ENCODE measurements at regions not wholly inside any gene's neighbourhood (a gene's known extent, or its start where the extent isn't known, plus 50 kb on each side); places are given as distances from the start of the nearest gene placed in this dataset.

DNA sequence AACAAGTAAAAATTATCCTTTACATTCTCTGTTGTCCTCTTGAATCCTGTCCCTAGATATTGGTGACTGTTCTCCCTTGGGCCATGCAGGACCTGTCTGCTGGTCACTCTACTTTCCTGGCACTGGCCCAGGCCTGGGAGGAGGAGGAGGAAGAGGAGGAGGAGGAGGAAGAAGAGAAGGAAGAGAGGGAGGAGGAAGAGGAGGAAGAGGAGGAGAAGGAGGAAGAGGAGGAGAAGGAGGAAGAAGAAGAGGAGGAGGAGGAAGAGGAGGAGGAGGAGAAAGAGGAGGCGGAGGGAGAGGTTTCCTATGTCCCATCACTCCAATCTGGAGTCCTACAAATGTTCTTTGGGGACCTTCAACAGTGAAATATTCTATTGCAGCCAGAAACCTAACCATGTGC, 97.3 kb upstream of the NAMPT start:
- no peaks in the 10 kb centered on the region for H3K9me3 Mint-ChIP-seq (ENCODE audit: low read depth)
- DNase-seq: no peak
- no peak for ATAC-seq
- H3K4me1 Mint-ChIP-seq: peaks cover 8% of the 10 kb centered on the region
- no peak overlapping the region for H3K27ac Mint-ChIP-seq
- no peak overlapping the region for H3K4me3 Mint-ChIP-seq
- CTCF ChIA-PET: no interaction called here
- peaks cover 11% of the 10 kb centered on the region for H3K27me3 Mint-ChIP-seq
- H3K36me3 Mint-ChIP-seq: no peaks in the 10 kb centered on the region

DNA sequence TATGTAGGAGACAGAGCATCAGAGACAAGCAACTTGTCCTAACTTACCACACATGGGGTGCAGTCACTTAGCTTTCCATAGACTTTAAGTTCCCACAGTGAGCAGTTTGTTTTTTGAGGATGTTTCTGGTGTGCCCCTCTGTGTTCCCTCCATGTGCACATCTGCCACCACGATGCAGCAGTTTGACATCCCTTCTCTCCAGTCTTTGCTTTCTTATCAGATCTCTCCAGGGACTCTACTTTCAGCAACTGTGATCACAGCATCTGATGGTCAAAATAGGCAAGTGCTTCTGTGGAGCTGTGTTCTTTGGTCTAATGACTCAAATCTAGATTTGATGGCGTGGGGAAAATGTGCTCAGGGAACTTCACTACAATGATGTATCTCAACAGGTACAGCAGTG, 96.5 kb upstream of the NAMPT start:
- DNase-seq (no peak), ATAC-seq (no peak)
- Mint-ChIP-seq H3K36me3 (no peaks in the 10 kb centered on the region), H3K4me1 (peaks cover 8% of the 10 kb centered on the region), H3K27me3 (peaks cover 11% of the 10 kb centered on the region), H3K27ac (no peak overlapping the region), H3K9me3 (ENCODE audit: low read depth) (no peaks in the 10 kb centered on the region), H3K4me3 (no peak overlapping the region)
- CTCF ChIA-PET: interaction anchor here (1.6 kb wide), 1 partner anchor 10 kb away, joined by 3 read pairs; no protein-coding TSS in a partner anchor

DNA sequence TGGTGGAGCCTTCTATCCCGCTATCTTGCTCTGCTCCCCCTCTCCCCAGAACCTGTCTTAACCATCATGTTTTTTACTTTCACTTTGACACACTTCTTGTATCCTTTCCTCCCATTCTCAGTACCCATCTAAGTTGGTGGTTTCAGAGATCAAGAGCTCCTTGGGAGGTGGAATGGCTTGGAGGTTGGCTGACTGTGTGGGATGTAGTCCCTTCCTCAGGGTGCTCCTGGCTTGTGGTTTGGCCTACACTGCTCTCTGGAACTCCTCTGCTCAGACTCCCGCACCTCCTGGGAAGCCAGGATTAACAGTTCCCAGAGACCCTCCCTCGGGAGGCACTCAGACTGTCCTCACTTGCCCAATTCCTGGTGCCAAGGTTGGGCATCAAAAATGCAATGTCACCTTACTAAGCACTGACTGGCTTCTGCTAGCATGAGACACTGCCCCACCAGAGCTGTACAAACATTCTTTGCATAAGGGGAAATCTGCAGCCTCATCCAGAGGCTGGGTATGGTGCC, 93.1 kb upstream of the NAMPT start:
- ATAC-seq (peak; percentile 42), DNase-seq (no peak)
- Mint-ChIP-seq H3K4me1 (peaks cover 8% of the 10 kb centered on the region), H3K27me3 (peaks cover 8% of the 10 kb centered on the region), H3K36me3 (no peaks in the 10 kb centered on the region), H3K4me3 (peak overlapping the region; percentile 1), H3K9me3 (ENCODE audit: low read depth) (no peaks in the 10 kb centered on the region), H3K27ac (no peak overlapping the region)
- CTCF ChIA-PET: no interaction called here

DNA sequence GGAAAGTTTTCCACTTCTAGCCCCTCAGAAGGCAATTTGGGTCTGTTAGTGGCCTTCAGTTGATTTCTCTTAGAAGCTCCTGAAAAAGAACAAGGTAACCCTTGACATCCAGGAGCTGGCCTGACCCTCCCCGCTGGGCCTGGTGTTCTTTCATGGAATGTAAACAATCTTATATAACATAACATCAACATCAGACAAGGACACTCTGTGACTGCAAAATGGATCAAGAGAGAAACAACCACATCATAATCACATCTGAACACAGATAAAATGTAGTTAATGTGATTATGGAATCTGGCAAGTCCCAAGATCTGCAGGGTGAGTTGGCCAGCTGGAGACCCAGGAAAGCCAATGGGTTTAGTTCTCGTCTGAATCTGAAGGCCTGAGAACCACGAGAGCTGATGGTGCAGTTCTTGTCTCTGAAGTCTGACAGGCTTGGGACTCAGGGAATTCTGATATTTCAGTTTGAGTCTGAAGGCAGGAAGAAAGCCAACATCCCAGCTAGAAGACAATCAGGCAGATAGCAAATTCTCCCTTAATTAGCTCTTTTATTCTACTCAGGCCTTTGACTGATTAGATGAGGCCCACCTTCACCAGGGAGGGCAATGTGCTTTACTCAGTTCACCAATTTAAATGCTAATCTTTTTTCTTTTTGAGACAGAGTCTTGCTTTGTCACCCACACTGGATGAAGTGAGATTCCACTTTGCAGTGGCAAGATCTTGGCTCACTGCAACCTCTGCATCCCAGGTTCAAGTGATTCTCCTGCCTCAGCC, 91.4 kb upstream of the NAMPT start:
- peaks cover 6% of the 10 kb centered on the region for H3K4me1 Mint-ChIP-seq
- no peak overlapping the region for H3K4me3 Mint-ChIP-seq
- ATAC-seq: no peak
- H3K9me3 Mint-ChIP-seq (ENCODE audit: low read depth): no peaks in the 10 kb centered on the region
- DNase-seq: no peak
- peaks cover 3% of the 10 kb centered on the region for H3K27me3 Mint-ChIP-seq
- CTCF ChIA-PET: interaction anchor here (0.7 to 1.2 kb wide), 2 partner anchors 10 to 563 kb away, joined by 3 to 4 read pairs; no protein-coding TSS in a partner anchor
- no peak overlapping the region for H3K27ac Mint-ChIP-seq
- H3K36me3 Mint-ChIP-seq: no peaks in the 10 kb centered on the region

DNA sequence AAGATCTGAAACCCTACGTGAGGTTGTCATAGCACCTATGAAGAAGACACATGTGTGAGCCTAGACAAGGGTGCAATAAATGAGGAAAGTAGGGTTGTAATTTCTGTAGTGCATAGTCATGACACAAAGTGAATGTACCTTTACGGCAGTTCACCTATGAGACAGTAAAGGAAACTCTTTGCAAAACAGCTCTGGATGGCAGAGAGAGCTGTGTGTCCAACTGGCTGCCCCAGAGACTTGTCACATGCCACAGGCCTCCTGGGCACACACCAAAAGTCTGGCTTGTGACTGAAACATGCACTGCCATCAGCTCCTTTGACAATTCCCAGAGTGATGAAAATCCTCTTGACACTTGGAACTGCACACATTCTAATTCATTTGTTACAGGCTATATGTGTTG, 90.7 kb upstream of the NAMPT start:
- peaks cover 6% of the 10 kb centered on the region for H3K4me1 Mint-ChIP-seq
- H3K27me3 Mint-ChIP-seq: no peaks in the 10 kb centered on the region
- no peak for ATAC-seq
- DNase-seq: no peak
- H3K36me3 Mint-ChIP-seq: no peaks in the 10 kb centered on the region
- H3K9me3 Mint-ChIP-seq (ENCODE audit: low read depth): no peaks in the 10 kb centered on the region
- CTCF ChIA-PET: no interaction called here
- H3K4me3 Mint-ChIP-seq: no peak overlapping the region
- H3K27ac Mint-ChIP-seq: no peak overlapping the region

DNA sequence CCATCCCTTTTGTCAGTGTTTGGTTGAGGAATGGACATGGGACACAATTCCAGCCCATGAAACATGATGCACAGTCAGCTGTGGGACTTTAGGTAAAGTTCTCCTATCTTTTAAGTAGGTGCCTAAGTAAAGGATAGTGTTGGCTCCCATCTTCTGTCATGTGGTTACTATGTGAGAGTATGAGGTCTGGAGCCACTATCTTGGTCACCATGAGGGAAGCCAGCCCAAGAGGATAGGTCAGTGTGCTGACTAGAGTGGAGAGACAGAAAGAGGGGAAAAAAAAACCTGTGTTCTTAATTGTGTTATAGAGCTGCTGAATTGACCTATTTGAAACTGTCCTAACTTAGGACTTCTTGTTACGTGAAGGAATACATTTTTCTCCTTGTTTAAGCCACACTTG, 89.7 kb upstream of the NAMPT start:
- Mint-ChIP-seq H3K36me3 (no peaks in the 10 kb centered on the region), H3K27me3 (no peaks in the 10 kb centered on the region), H3K4me1 (peaks cover 9% of the 10 kb centered on the region), H3K27ac (no peak overlapping the region), H3K9me3 (ENCODE audit: low read depth) (no peaks in the 10 kb centered on the region), H3K4me3 (no peak overlapping the region)
- CTCF ChIA-PET: interaction anchor here (0.6 kb wide), 1 partner anchor 361 kb away, joined by 3 read pairs; no protein-coding TSS in a partner anchor
- ATAC-seq (no peak), DNase-seq (no peak)

DNA sequence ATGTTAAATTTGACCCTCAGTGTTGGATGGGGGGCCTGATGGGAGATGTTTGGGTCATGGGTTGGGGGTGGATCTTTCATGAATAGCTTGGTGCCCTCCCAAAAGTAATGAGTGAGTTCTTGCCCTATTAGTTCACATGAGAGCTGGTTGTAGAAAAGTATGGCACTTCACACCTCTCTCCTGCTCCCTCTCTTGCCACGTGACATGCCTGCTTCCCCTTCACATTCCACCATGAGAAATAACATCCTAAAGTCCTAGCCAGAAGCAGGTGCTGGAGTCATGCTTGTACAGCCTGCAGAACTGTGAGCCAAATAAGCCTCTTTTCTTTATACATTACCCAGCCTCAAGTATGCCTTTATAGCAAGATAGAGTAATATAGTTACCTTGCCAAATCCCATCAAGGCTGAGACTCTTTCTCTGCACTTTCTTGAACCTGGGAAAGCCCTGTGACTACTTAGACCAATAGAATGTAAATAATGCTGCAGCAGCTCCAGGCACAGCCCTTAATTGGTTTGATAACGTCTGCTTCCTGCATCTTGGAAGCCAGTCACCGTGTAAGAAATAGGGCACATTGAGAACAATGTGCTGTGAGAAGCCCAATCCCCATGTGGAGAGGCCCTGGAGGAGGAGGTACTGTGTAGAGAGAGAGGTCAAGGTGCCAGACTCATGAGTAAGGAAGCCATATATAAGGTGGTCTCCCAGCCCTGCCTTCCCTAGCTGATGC, 88.0 kb upstream of the NAMPT start:
- peaks cover 6% of the 10 kb centered on the region for H3K4me1 Mint-ChIP-seq
- CTCF ChIA-PET: no interaction called here
- H3K27ac Mint-ChIP-seq: no peak overlapping the region
- DNase-seq: no peak
- H3K4me3 Mint-ChIP-seq: no peak overlapping the region
- H3K36me3 Mint-ChIP-seq: no peaks in the 10 kb centered on the region
- H3K27me3 Mint-ChIP-seq: no peaks in the 10 kb centered on the region
- H3K9me3 Mint-ChIP-seq (ENCODE audit: low read depth): no peaks in the 10 kb centered on the region
- ATAC-seq: no peak

DNA sequence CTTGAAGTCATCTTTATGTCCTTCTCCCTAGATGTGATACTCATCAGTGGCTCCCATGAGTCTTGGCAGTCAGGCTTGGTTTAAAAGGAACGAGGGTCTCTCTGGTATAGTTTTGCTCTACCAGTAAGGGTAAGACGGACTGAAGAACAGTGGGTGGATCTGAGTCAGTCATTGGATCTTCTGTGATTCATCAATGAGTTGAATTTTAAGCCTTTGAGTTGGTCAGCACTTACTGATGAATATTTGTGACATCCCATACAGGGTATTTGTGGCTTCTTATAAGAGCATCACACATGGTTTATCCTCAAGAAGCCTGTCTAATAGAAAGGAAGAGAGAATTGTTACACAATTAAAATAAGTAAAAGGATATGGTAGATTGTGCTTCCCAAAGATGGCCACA, 87.3 kb upstream of the NAMPT start:
- CTCF ChIA-PET: no interaction called here
- Mint-ChIP-seq H3K36me3 (peaks cover 2% of the 10 kb centered on the region), H3K27ac (no peak overlapping the region), H3K4me3 (no peak overlapping the region), H3K9me3 (ENCODE audit: low read depth) (no peaks in the 10 kb centered on the region), H3K27me3 (no peaks in the 10 kb centered on the region), H3K4me1 (peaks cover 8% of the 10 kb centered on the region)
- ATAC-seq (no peak), DNase-seq (no peak)

DNA sequence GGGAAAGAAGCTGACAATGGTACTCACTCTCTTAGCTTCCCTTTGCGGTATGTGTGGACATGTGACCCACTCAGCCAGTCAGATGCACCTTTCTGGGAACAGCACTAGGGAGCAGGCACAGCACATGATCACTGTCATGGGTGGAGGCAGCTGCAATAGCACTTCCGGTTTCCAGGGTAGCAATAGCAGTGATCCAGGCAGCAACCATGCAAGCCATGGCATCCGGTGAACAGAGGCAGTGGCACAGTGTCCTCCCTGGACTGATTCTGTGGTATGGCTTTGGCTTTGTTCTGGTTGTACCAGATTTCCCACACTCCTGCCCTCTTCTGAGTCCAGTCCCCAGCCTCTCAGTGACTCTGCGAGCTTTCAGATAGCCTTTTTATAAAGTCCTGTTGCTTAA, 86.8 kb upstream of the NAMPT start:
- H3K4me1 Mint-ChIP-seq: peaks cover 11% of the 10 kb centered on the region
- no peaks in the 10 kb centered on the region for H3K27me3 Mint-ChIP-seq
- no peak for ATAC-seq
- H3K27ac Mint-ChIP-seq: no peak overlapping the region
- CTCF ChIA-PET: no interaction called here
- H3K4me3 Mint-ChIP-seq: no peak overlapping the region
- H3K36me3 Mint-ChIP-seq: peaks cover 4% of the 10 kb centered on the region
- DNase-seq: no peak
- no peaks in the 10 kb centered on the region for H3K9me3 Mint-ChIP-seq (ENCODE audit: low read depth)

DNA sequence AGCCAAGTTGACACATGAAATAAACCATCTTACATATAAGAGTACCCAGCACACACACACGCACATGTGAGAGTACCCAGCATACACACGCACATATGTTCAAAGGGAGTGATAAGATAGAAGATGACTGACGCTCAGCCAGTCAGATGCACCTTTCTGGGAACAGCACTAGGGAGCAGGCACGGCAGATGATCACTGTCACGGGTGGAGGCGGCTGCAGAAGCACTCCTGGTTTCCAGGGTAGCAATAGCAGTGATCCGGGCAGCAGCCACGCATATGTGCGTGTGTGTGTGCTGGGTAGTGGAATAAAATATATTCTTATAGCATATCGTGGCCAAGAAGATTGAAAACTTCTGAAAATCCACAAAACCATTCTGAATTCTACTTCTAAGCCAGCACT, 85.8 kb upstream of the NAMPT start:
- Mint-ChIP-seq H3K27me3 (no peaks in the 10 kb centered on the region), H3K4me1 (peaks cover 11% of the 10 kb centered on the region), H3K4me3 (no peak overlapping the region), H3K36me3 (peaks cover 4% of the 10 kb centered on the region), H3K9me3 (ENCODE audit: low read depth) (peaks cover 7% of the 10 kb centered on the region), H3K27ac (no peak overlapping the region)
- CTCF ChIA-PET: no interaction called here
- DNase-seq: no peak
- no peak for ATAC-seq

DNA sequence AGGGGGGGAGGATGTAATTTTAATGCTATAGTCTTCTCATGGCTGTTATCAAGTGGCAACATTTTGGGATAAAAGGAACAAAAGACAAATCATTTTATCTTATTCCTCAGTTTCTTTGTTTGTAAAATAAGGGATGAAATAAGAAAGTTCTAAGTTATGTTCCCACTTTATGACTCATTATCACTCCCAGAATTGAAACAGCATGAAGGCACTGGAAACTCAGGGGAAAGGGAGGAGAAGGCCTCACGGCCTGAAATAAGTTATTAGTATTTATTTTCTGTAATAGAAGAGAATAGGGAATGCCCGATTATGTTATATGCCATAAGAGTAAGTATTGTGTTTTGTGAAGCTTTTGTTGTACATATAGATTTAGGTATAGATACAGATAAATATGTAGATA, 85.0 kb upstream of the NAMPT start:
- DNase-seq (no peak), ATAC-seq (no peak)
- peaks cover 8% of the 10 kb centered on the region for H3K9me3 Mint-ChIP-seq (ENCODE audit: low read depth)
- CTCF ChIA-PET: no interaction called here
- no peak overlapping the region for H3K27ac Mint-ChIP-seq
- H3K4me3 Mint-ChIP-seq: no peak overlapping the region
- peaks cover 14% of the 10 kb centered on the region for H3K4me1 Mint-ChIP-seq
- peaks cover 6% of the 10 kb centered on the region for H3K36me3 Mint-ChIP-seq
- no peaks in the 10 kb centered on the region for H3K27me3 Mint-ChIP-seq

DNA sequence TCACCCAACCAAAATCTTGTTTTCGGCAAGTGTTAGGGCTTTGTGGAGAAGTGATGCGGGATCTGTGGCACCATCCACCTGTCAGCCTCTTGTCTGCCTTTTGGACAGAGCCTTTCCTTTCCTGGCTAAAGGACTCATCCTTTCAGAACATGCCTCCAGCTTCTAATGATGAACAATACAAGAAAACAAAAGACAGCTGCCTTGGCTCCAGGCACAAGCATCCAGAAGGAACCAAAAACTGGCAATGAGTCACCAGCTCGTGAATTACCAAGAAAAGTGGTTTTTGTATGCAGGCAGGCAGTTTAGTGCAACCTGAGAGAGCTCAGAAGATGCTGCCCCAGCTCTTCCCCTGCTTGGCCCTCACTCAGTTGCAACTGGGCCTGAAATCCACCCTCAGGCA, 84.6 kb upstream of the NAMPT start:
- DNase-seq: no peak
- H3K4me1 Mint-ChIP-seq: peaks cover 14% of the 10 kb centered on the region
- peaks cover 8% of the 10 kb centered on the region for H3K9me3 Mint-ChIP-seq (ENCODE audit: low read depth)
- CTCF ChIA-PET: no interaction called here
- no peak overlapping the region for H3K27ac Mint-ChIP-seq
- peaks cover 6% of the 10 kb centered on the region for H3K36me3 Mint-ChIP-seq
- H3K4me3 Mint-ChIP-seq: no peak overlapping the region
- ATAC-seq: no peak
- no peaks in the 10 kb centered on the region for H3K27me3 Mint-ChIP-seq

DNA sequence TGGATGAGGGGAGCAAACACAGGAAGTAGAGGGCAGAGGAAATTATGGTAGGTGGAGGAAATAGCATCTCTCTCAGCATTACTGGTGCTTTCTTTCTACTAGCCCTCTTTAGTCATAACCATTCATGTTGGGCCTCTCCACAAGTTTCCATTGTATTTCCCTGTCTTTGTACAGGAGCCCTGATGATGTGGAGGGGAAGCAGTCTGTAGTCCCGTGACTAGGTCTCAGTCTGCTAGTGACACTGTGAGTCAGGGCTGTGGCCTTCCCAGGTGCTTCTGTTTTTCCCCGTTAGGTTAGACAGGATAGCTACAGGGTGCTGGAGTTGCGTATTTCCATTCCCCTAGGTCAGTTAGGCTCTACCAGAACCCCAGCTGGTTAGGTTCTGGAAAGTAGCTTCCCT, 82.9 kb upstream of the NAMPT start:
- CTCF ChIA-PET: interaction anchor here (1.1 to 1.3 kb wide), 2 partner anchors 21 to 191 kb away, joined by 3 read pairs; no protein-coding TSS in a partner anchor
- H3K27ac Mint-ChIP-seq: no peak overlapping the region

DNA sequence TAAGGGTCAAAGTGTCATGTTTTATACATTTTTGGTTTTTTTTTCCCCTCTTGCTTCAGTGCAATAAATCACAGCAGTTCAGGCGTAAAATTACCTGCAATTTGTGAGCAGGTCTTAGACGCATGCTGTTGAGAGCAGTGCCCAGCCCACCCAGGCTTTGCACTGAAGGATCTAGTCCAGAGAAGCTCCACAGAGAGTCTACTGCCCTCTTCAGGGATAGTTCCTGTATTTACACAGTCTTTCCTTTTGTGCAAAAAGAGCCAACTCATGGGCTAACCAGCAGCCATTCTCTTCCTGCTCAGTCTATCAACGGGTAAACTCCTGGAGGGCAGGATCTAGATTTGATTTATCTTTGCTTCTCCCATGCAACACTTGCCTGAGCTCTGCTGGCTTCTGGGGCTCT, 82.2 kb upstream of the NAMPT start:
- CTCF ChIA-PET: interaction anchor here (1.1 to 1.3 kb wide), 2 partner anchors 20 to 190 kb away, joined by 3 read pairs; no protein-coding TSS in a partner anchor
- Mint-ChIP-seq H3K36me3 (peaks cover 12% of the 10 kb centered on the region), H3K9me3 (ENCODE audit: low read depth) (peaks cover 8% of the 10 kb centered on the region), H3K27ac (no peak overlapping the region), H3K27me3 (peaks cover 19% of the 10 kb centered on the region), H3K4me3 (no peak overlapping the region), H3K4me1 (peaks cover 14% of the 10 kb centered on the region)
- DNase-seq: no peak
- ATAC-seq: no peak

More for the DNA sequence above, 82.9 kb upstream of the NAMPT start:
- Mint-ChIP-seq H3K4me1 (peaks cover 14% of the 10 kb centered on the region), H3K27me3 (peaks cover 12% of the 10 kb centered on the region), H3K9me3 (ENCODE audit: low read depth) (peaks cover 8% of the 10 kb centered on the region), H3K36me3 (peaks cover 9% of the 10 kb centered on the region), H3K4me3 (no peak overlapping the region)
- ATAC-seq: no peak
- no peak for DNase-seq

Data from activated CD8-positive, alpha-beta memory T cell treated with anti-CD3 and anti-CD28 coated beads, Interleukin-2, amount 10 ng/mL, durations not matched to agents 7 days and 5 days (primary cell).